HG03439 (cell line): ENCODE measurements at regions not wholly inside any gene's neighbourhood (a gene's known extent, or its start where the extent isn't known, plus 50 kb on each side); places are given as distances from the start of the nearest gene placed in this dataset.
"Not testable (repeated sequence)": the region's sequence is repeated elsewhere in the genome, so short reads cannot be mapped to it uniquely, and the experiment has no call there.

Source experiments
- ATAC-seq: cut with Tn5 transposase; IDR thresholded peaks from one replicate; pipeline ENCODE4 v1.9.1; 2021; ENCODE audit warnings: mild to moderate bottlenecking, moderate library complexity; ENCODE audit not compliant: unreplicated experiment

DNA sequence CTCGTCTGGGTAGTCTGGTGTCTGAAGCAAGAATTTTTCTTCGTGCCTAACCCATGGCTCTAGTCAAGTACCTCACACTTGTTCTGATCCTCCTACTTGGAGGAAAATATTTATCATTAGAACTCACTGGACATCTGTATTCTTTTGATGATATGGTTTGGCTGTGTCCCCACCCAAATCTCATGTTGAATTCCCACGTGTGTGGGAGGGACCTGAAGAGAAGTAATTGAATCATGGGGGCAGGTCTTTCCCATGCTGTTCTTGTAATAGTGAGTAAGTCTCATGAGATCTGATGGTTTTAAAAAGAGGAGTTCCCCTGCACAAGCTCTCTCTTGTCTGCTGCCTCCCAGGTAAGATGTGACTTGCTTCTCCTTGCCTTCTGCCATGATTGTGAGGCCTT lies 137.7 kb upstream of the TSC22D2 start:
- ATAC-seq = not testable (repeated sequence)

GRCh38 chr3:150269526-150269925 lies 138.6 kb upstream of the TSC22D2 start:
- no peak for ATAC-seq

GRCh38 chr3:150268426-150269391 lies 139.4 kb upstream of the TSC22D2 start:
- ATAC-seq = no peak

GRCh38 chr3:150267288-150267687 lies 140.8 kb upstream of the TSC22D2 start:
- ATAC-seq = no peak

DNA sequence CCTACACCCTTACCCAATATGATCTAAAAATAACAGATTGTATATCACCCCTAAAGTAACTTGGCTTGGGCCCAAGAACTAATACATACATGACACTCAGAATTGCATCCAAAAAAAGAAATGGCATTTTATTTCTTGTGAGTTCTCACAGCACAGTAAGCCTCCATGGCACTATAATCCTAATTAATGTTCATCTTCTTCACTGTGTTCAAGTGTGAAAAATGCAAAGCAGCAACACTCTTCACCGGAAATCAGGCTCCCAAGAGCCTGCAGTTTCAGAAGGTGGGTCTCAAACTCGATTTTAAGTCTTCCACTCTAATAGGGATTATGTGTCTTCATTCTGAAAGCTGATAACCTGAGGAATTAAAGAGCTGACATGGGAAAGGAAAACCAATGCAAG lies 142.8 kb upstream of the TSC22D2 start:
- ATAC-seq = no peak

GRCh38 chr3:150264561-150265279 lies 143.4 kb upstream of the TSC22D2 start:
- no peak for ATAC-seq

GRCh38 chr3:150261958-150262357 lies 146.1 kb upstream of the TSC22D2 start:
- no peak for ATAC-seq

DNA sequence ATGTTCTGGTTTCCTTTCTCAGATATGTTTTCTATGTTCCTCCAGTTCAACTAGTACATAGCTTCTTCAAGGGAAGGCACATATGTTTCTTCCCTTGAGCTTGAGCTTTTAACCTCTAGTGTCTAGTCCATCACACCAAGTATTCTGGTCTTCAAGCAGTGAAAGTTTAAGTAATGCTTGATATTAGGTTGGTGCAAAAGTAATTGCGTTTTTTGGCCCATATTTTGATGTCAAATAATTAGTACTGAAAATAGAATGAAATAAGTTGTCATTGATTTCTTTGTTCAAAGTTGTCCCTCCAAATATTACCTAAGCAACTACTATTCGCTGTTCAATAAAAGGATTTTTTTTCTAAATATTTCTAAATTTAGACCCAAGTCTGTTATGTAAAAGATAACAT lies 146.7 kb upstream of the TSC22D2 start:
- ATAC-seq = no peak

DNA sequence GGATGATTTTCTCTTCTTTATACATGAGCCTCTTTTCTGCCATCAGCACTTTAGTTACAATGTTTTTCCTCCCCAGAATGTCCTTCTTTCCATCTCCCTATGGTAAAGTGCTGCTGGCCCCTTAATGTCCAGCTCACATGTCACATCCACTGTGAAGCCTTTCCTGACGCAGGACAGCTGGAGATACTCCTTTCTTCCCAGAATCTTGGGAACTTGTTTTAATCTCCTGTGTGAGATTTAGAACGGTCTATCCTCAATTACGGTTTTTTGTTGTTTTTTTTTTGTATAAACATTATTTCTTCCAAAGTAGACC lies 147.7 kb upstream of the TSC22D2 start:
- ATAC-seq = no peak

GRCh38 chr3:150259526-150260397 lies 148.3 kb upstream of the TSC22D2 start:
- ATAC-seq = no peak

DNA sequence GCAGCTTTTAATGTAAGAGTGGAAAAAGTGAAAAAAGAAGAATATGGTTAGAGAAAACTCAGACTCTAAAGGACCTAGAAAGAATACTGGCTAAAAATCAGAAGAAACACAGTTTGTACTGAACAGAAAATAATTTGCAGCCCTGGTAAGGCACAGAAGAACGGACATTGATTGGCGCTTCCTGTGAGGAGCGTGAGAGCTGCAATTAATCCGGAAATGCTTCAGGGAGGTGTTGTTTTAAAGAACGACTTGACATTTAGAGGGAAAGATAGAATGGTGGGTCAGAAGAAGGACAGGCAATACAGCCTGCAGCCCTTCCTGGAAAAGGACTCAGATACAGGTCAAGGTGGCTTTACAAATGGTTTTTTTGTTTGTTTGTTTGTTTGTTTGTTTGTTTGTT lies 151.3 kb upstream of the TSC22D2 start:
- ATAC-seq = no peak

DNA sequence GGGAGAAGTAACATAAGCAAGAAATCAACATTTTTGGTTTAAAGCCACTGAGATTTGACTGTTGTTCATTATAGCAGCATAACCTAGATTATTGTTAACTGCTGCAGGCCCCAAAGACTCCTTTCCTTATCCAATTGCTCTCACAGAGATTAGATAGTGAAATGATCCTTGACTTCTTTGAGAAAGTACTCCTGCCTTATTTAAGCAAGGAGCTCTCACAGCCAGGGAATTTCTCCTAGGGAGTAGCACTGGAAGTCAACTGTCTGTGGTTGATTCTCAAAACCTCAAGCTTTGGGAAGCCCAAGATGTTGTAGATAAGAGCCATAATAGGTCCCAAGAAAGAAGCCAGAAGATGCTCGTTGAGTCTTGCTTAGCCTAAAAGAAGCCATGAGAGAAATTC lies 151.8 kb upstream of the TSC22D2 start:
- ATAC-seq = no peak

DNA sequence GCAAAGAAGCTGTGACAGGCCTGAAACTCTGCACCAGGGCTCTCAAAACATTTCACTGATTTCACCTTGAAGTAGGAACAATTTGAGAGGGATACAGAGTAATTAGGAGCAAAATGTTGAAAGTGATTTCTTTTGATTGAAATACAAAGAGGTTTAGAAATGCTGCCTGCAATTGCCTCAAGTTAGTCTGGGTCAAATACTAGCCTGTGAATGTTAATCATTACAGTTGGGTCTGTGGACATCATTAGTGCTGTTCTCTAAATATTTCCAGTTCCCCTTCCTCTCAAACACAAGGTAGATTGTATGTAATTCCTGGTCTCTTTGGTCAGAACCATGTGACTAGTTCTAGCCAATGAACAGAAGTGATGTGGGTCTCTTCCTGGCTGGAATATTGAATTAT lies 152.3 kb upstream of the TSC22D2 start:
- no peak for ATAC-seq

- ATAC-seq = no peak
These were observed 152.7 kb upstream of the TSC22D2 start for GRCh38 chr3:150255413-150255812.

DNA sequence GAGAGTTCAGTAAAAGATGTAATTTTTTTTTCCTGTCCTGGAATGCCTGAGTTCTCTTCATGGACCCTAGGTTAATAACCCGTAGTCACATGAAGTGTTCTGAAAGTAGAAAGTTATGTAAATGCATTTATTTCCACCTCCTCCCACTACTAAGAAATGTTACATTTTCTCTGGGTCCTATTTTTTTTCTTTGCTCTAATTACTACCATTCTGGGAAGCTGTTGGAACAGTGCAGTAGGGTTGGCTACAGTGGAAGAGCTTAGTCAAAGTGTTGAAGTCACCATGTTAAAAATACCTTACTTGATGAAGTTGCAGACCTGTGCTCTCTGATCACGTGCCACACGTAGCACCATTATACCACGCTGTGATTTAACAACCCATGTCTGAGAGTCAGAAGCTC lies 153.8 kb upstream of the TSC22D2 start:
- ATAC-seq = no peak

DNA sequence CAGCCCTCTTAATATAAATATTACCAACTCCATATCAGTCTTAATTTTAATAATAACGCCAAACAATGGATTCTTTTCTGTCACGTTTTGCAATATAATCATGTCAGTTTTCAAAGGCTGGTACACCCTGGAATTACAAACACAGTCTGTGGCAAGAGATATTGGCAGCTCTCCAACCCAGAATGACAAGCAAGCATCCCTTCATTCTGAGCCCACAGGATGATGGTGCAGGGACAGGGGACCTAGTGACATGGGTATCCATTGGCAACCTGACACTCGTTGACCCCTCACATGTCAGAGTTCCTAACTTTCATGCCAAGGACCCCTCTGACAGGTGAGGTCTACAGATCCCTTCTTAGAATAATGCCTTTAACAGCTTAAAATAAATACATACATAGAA lies 154.5 kb upstream of the TSC22D2 start:
- ATAC-seq = no peak

DNA sequence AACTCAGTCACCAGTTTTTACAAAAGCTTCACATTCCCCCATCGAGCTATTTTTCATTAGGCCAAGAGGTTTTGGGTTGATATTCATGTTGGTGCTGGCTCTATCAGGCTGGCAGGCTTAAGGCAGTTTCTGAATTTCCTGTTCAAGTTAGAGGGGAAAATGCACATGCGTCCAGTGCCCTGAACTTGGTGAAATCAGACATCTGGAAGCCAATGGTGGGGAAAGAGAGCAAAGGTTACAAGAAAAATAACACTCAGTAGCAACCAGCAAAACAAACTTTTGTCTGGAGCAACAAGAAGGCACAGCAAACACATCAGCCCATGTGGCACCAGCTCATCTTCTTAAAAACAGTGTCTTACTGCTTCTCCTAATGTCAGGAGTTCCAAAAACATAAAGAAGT lies 155.6 kb upstream of the TSC22D2 start:
- ATAC-seq = no peak

DNA sequence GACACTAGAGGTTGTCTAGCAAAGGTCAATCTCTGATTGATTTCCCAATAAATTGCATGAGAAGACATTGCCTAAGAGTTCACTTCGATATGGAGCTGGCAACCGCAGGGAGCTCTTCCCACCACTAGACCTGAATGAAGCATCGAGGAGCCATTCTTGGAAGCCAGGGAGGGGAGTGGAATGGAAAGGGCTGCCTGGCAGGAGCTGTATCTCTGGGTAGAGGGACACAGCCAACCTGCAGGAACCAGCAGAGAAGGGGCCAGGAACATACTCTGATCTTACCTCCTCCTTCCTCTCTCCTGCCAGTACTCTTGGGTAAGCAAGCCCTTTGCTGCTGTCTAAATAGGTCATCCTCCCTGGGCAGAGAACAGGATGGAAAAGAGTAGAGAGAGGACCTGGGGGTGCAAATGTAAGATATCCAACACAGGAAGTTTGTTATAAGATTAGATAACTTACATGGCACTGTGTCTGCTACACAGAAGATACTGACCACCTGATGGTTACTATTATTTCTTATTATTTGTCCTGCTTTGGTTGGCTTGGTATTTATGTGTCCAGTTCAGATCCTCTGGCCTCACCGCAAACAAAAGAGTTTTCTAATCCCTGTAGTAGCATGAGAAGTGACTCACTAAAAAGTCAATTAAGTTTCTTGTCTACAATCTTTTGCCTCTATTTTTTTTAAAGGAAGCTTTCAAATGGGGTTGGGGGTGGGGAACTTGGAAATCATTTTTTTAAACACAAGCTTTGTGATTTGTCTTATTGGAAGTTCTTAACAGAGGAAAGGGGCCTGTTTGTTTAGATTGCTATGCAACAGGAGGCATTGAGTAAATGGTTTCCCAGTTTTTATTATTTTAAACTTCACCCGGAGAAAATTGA lies 156.7 kb upstream of the TSC22D2 start:
- no peak for ATAC-seq

GRCh38 chr3:150249779-150250470 lies 158.2 kb upstream of the TSC22D2 start:
- no peak for ATAC-seq
